ENCODE measurements at regions not wholly inside any gene's neighbourhood (a gene's known extent, or its start where the extent isn't known, plus 50 kb on each side); places are given as distances from the start of the nearest gene placed in this dataset.

DNA sequence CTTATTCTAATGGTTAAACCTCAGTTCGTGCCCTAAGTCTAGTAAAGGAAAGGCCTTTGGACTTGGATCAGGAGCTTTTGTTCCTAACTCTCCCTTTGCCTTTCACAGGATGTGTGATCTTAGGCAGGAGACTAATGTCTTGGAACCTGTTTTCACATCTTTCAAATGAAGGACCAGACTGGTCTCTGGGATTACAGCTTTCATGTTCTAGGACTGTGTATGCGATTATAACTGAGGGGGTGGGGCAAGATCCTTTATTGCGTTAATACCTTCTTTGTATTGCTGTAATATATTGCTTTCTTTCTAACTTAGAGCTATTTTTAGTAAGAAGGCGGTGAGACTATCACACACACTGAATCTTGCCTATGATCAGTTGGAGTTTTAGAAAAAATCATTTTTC is 368.1 kb downstream of the RPRM start:
- TF ChIP-seq, protein P1, sequence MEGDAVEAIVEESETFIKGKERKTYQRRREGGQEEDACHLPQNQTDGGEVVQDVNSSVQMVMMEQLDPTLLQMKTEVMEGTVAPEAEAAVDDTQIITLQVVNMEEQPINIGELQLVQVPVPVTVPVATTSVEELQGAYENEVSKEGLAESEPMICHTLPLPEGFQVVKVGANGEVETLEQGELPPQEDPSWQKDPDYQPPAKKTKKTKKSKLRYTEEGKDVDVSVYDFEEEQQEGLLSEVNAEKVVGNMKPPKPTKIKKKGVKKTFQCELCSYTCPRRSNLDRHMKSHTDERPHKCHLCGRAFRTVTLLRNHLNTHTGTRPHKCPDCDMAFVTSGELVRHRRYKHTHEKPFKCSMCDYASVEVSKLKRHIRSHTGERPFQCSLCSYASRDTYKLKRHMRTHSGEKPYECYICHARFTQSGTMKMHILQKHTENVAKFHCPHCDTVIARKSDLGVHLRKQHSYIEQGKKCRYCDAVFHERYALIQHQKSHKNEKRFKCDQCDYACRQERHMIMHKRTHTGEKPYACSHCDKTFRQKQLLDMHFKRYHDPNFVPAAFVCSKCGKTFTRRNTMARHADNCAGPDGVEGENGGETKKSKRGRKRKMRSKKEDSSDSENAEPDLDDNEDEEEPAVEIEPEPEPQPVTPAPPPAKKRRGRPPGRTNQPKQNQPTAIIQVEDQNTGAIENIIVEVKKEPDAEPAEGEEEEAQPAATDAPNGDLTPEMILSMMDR (IDR thresholded peaks at IDR 0.05): no peak
- TF ChIP-seq POLR2AphosphoS5 (IDR thresholded peaks at IDR 0.05) (no peak), POLR2A (IDR thresholded peaks at IDR 0.05) (no peak)
